H1 (cell line): ENCODE measurements at regions not wholly inside any gene's neighbourhood (a gene's known extent, or its start where the extent isn't known, plus 50 kb on each side); places are given as distances from the start of the nearest gene placed in this dataset.

Experiments used
- CTCF ChIA-PET: fragments of 300-600 bp; sonication (Branson Sonifier 250); formaldehyde crosslinking; loops from one replicate; lab custom pipeline; 2021; ENCODE audit not compliant: partially characterized antibody; lab: Charles Lee
- POLR2A ChIA-PET: fragments of 300-600 bp; sonication (Branson Sonifier 250); formaldehyde crosslinking; loops from one replicate; lab custom pipeline; 2021; ENCODE audit warnings: inconsistent platforms; ENCODE audit not compliant: partially characterized antibody; lab: Charles Lee
- DNase-seq, 2 experiments: peaks; one replicate each; pipeline versions ENCODE4 v3.0.0 to v3.0.0-alpha.2; 2010 to 2022; ENCODE audit warnings: low spot score in 2 of 2, low read depth in 1 of 2, mixed read lengths in 1 of 2
- FAIRE-seq: peaks from 2 replicates; lab custom pipeline; 2011; peaks lifted over from hg19 to GRCh38; lab: Jason Lieb, UNC
- H2AFZ ChIP-seq: 2 replicates; pipeline ENCODE4 v1.8.1; 2012; ENCODE audit warnings: low read length, inconsistent platforms
- H2AK5ac ChIP-seq: 2 replicates; pipeline ENCODE4 v1.6.1; 2013; ENCODE audit warnings: low read depth, low read length
- H2BK120ac ChIP-seq: replicated peaks from 2 replicates; pipeline ENCODE3; 2013; ENCODE audit warnings: low read depth, low read length, inconsistent platforms
- H2BK12ac ChIP-seq: 2 replicates; pipeline ENCODE4 v1.6.1; 2013; ENCODE audit warnings: low read depth, low read length
- H2BK15ac ChIP-seq: 2 replicates; pipeline ENCODE4 v1.6.1; 2013; ENCODE audit warnings: low read length
- H2BK20ac ChIP-seq: 2 replicates; pipeline ENCODE4 v1.6.1; 2013; ENCODE audit warnings: low read length
- H2BK5ac ChIP-seq: 2 replicates; pipeline ENCODE4 v1.6.1; 2013; ENCODE audit warnings: low read depth, low read length
- H3K14ac ChIP-seq: 2 replicates; pipeline ENCODE4 v1.6.1; 2013; ENCODE audit warnings: inconsistent platforms; ENCODE audit not compliant: insufficient read length
- H3K18ac ChIP-seq: 2 replicates; pipeline ENCODE4 v1.6.1; 2013; ENCODE audit warnings: low read length; ENCODE audit errors: extremely low read depth
- H3K23ac ChIP-seq: 2 replicates; pipeline ENCODE4 v1.6.1; 2013; ENCODE audit warnings: inconsistent platforms; ENCODE audit not compliant: insufficient read length
- H3K23me2 ChIP-seq: 2 replicates; pipeline ENCODE4 v1.6.1; 2013; ENCODE audit warnings: low read depth, low read length
- H3K27ac ChIP-seq: 2 replicates; pipeline ENCODE4 v1.6.1; 2011; ENCODE audit warnings: low read depth, low read length, inconsistent platforms
- H3K27me3 ChIP-seq, 4 experiments: replicated peaks in 1 of 4; 1 replicate in 1 of 4; 2 replicates in 3 of 4; pipeline versions ENCODE4 v1.6.1 to v1.8.1; 2011 to 2013; ENCODE audit warnings: low read length in 3 of 4, mild to moderate bottlenecking in 3 of 4, inconsistent platforms in 2 of 4, mixed read lengths in 2 of 4, moderate library complexity in 1 of 4; ENCODE audit not compliant: control insufficient read depth in 3 of 4, insufficient read depth in 3 of 4; ENCODE audit errors: extremely low read depth in 1 of 4
- H3K36me3 ChIP-seq, 4 experiments: 2 replicates each; pipeline versions ENCODE4 v1.6.1 to v1.8.1; 2011 to 2013; ENCODE audit warnings: mild to moderate bottlenecking in 4 of 4, low read length in 3 of 4, moderate library complexity in 2 of 4, control low read depth in 1 of 4, inconsistent platforms in 1 of 4; ENCODE audit not compliant: insufficient read depth in 4 of 4, control insufficient read depth in 2 of 4
- H3K4ac ChIP-seq: replicated peaks from 2 replicates; pipeline ENCODE3; 2013; ENCODE audit warnings: low read length, low read depth, mixed read lengths, inconsistent platforms; ENCODE audit not compliant: insufficient read length
- H3K4me1 ChIP-seq, 4 experiments: replicated peaks in 1 of 4; 1 replicate in 1 of 4; 2 replicates in 3 of 4; pipeline versions ENCODE4 v1.6.1 to v1.8.1; 2011 to 2013; ENCODE audit warnings: low read length in 3 of 4, inconsistent platforms in 2 of 4, mixed read lengths in 1 of 4; ENCODE audit not compliant: insufficient read depth in 4 of 4, control insufficient read depth in 3 of 4
- H3K4me2 ChIP-seq, 2 experiments: 2 replicates each; pipeline versions ENCODE4 v1.6.1 to v1.8.1; 2011 to 2013; ENCODE audit warnings: low read depth in 2 of 2, low read length in 2 of 2, control low read depth in 1 of 2, inconsistent platforms in 1 of 2, mild to moderate bottlenecking in 1 of 2; ENCODE audit not compliant: insufficient read depth in 1 of 2
- H3K4me3 ChIP-seq, 4 experiments: fragments of 200-600, 300-600 bp in 1 of 4; sonication (generic), shearing (Covaris generic), sonication (Bioruptor Twin) in 1 of 4; 2 replicates each; pipeline versions ENCODE4 v1.5.1 to v1.8.1; 2011 to 2016; ENCODE audit warnings: low read length in 4 of 4, low read depth in 3 of 4, control low read depth in 2 of 4, inconsistent platforms in 2 of 4, mild to moderate bottlenecking in 2 of 4, mixed read lengths in 1 of 4, moderate library complexity in 1 of 4; ENCODE audit not compliant: insufficient read depth in 2 of 4; ENCODE audit errors: extremely low read depth in 1 of 4
- H3K56ac ChIP-seq: replicated peaks from 2 replicates; pipeline ENCODE3; 2013; ENCODE audit warnings: low read depth, mild to moderate bottlenecking, mixed read lengths, low read length, inconsistent platforms; ENCODE audit not compliant: insufficient read length
- H3K79me1 ChIP-seq: 2 replicates; pipeline ENCODE4 v1.6.1; 2013; ENCODE audit warnings: low read depth, low read length, control low read depth
- H3K79me2 ChIP-seq, 2 experiments: 2 replicates each; pipeline versions ENCODE4 v1.6.1 to v1.8.1; 2012 to 2013; ENCODE audit warnings: low read length in 2 of 2, mild to moderate bottlenecking in 2 of 2, inconsistent platforms in 1 of 2; ENCODE audit not compliant: insufficient read depth in 2 of 2, control insufficient read depth in 1 of 2
- H3K9ac ChIP-seq, 4 experiments: replicated peaks in 1 of 4; 1 replicate in 1 of 4; 2 replicates in 3 of 4; pipeline versions ENCODE4 v1.6.1 to v1.8.1; 2011 to 2013; ENCODE audit warnings: low read depth in 3 of 4, low read length in 3 of 4, control low read depth in 2 of 4, mild to moderate bottlenecking in 2 of 4, moderate library complexity in 2 of 4, inconsistent platforms in 1 of 4; ENCODE audit errors: extremely low read depth in 1 of 4
- H3K9me3 ChIP-seq, 2 experiments: 2 replicates each; pipeline versions ENCODE4 v1.6.1 to v1.8.1; 2012 to 2013; ENCODE audit warnings: mild to moderate bottlenecking in 2 of 2, moderate library complexity in 2 of 2, control low read depth in 1 of 2, inconsistent platforms in 1 of 2, low read depth in 1 of 2, low read length in 1 of 2, mixed read lengths in 1 of 2; ENCODE audit not compliant: insufficient read depth in 2 of 2
- H4K20me1 ChIP-seq, 2 experiments: replicated peaks in 1 of 2; 2 replicates each; pipeline versions ENCODE3 to v1.8.1; 2011 to 2013; ENCODE audit warnings: inconsistent platforms in 2 of 2, low read length in 2 of 2, mild to moderate bottlenecking in 1 of 2; ENCODE audit not compliant: insufficient read depth in 2 of 2, control insufficient read depth in 1 of 2
- H4K5ac ChIP-seq: 2 replicates; pipeline ENCODE4 v1.6.1; 2013; ENCODE audit warnings: low read length, low read depth, mixed read lengths, inconsistent platforms; ENCODE audit not compliant: insufficient read length
- H4K8ac ChIP-seq: 2 replicates; pipeline ENCODE4 v1.8.0; 2013; ENCODE audit warnings: mild to moderate bottlenecking, moderate library complexity, low read length, inconsistent platforms; ENCODE audit not compliant: insufficient read depth; ENCODE audit errors: extremely low read depth
- H4K91ac ChIP-seq: replicated peaks from 2 replicates; pipeline ENCODE3; 2013; ENCODE audit warnings: low read length, mixed read lengths, inconsistent platforms; ENCODE audit not compliant: insufficient read length
- BRCA1 ChIP-seq: IDR thresholded peaks from 2 replicates; pipeline ENCODE4 v1.6.1; 2012; ENCODE audit warnings: low read depth, low read length, improper control_type of control experiment
- CEBPB ChIP-seq: IDR thresholded peaks from 2 replicates; pipeline ENCODE4 v1.6.1; 2012; ENCODE audit warnings: low read depth, low read length
- CHD1 ChIP-seq: IDR thresholded peaks from 2 replicates; pipeline ENCODE4 v1.6.1; 2012; ENCODE audit warnings: low read depth, low read length, improper control_type of control experiment
- CHD2 ChIP-seq: IDR thresholded peaks from 2 replicates; pipeline ENCODE4 v1.6.1; 2012; ENCODE audit warnings: low read length, improper control_type of control experiment
- CTBP2 ChIP-seq: IDR thresholded peaks from 2 replicates; pipeline ENCODE4 v1.7.0; 2011; ENCODE audit warnings: borderline replicate concordance, mild to moderate bottlenecking, moderate library complexity, mixed read lengths, low read length; ENCODE audit not compliant: insufficient read depth, insufficient read length
- FOSL1 ChIP-seq: IDR thresholded peaks from 2 replicates; pipeline ENCODE4 v1.6.1; 2011; ENCODE audit warnings: mild to moderate bottlenecking, low read depth, low read length, moderate library complexity; ENCODE audit not compliant: insufficient read depth
- GABPA ChIP-seq: IDR thresholded peaks from 2 replicates; pipeline ENCODE4 v1.6.1; 2011; ENCODE audit warnings: mild to moderate bottlenecking, low read length, moderate library complexity, borderline replicate concordance; ENCODE audit not compliant: insufficient read depth
- JUN ChIP-seq: IDR thresholded peaks from 2 replicates; pipeline ENCODE4 v1.6.1; 2011; ENCODE audit warnings: low read depth, mild to moderate bottlenecking, improper control_type of control experiment, low read length
- KDM4A ChIP-seq: IDR thresholded peaks from one replicate; pipeline ENCODE4 v1.7.1; 2012; ENCODE audit warnings: low read depth, mild to moderate bottlenecking, moderate library complexity, low read length, inconsistent platforms; ENCODE audit not compliant: severe bottlenecking
- MAFK ChIP-seq: IDR thresholded peaks from 2 replicates; pipeline ENCODE4 v1.6.1; 2012; ENCODE audit warnings: low read depth, mild to moderate bottlenecking, improper control_type of control experiment, low read length
- NRF1 ChIP-seq: IDR thresholded peaks from 2 replicates; pipeline ENCODE4 v1.6.1; 2011; ENCODE audit warnings: mild to moderate bottlenecking, low read depth, low read length, improper control_type of control experiment
- POLR2AphosphoS5 ChIP-seq: IDR thresholded peaks from 2 replicates; pipeline ENCODE4 v1.6.1; 2011; ENCODE audit warnings: low read depth, low read length
- POU5F1 ChIP-seq: IDR thresholded peaks from 2 replicates; pipeline ENCODE4 v1.6.1; 2011; ENCODE audit warnings: low read depth, mild to moderate bottlenecking, low read length, moderate library complexity
- SIN3A ChIP-seq, 2 experiments: IDR thresholded peaks in 1 of 2; conservative IDR thresholded peaks in 1 of 2; 2 replicates each; pipeline ENCODE4 v1.6.1; 2011 to 2012; ENCODE audit warnings: low read length in 2 of 2, improper control_type of control experiment in 1 of 2, low read depth in 1 of 2, mild to moderate bottlenecking in 1 of 2
- SP4 ChIP-seq: IDR thresholded peaks from 2 replicates; pipeline ENCODE4 v1.6.1; 2012; ENCODE audit warnings: low read length, inconsistent platforms
- TEAD4 ChIP-seq: IDR thresholded peaks from 2 replicates; pipeline ENCODE4 v1.6.1; 2012; ENCODE audit warnings: low read depth, low read length, inconsistent platforms, mixed read lengths
- YY1 ChIP-seq: IDR thresholded peaks from 2 replicates; pipeline ENCODE4 v1.6.1; 2011; ENCODE audit warnings: low read depth, mild to moderate bottlenecking, low read length
- WGBS, 2 experiments: shearing (Covaris generic) in 1 of 2; methylation state at CpG; one replicate each; pipeline versions ENCODE4 v1.1.6 to v1.1.7; 2013 to 2015; ENCODE audit warnings: low lambda C conversion rate in 2 of 2, mixed read lengths in 2 of 2, inconsistent platforms in 1 of 2, low coverage in 1 of 2, missing lambda C conversion rate in 1 of 2; ENCODE audit not compliant: insufficient replicate concordance in 2 of 2, insufficient coverage in 1 of 2, insufficient read length in 1 of 2; ENCODE audit errors: extremely low coverage in 1 of 2, missing lambda C conversion rate in 1 of 2; 5-methylcytosine and 5-hydroxymethylcytosine counted together

GRCh38 chr3:176739159-176739558 lies 458.1 kb downstream of the TBL1XR1 start:
- Histone ChIP-seq H4K8ac (no peak overlapping the region), H2BK5ac (no peak overlapping the region), H3K23ac (no peak overlapping the region), H3K27me3 (no peaks in the 10 kb centered on the region), H3K23me2 (no peaks in the 10 kb centered on the region), H3K14ac (no peak overlapping the region), H4K5ac (no peak overlapping the region), H3K4me1 (peaks cover under 1 to 2% (median under 1%) of the 10 kb centered on the region in 4 experiments; a peak in 6 of 7 replicates), H3K56ac (no peak overlapping the region), H2AFZ (no peak overlapping the region), H3K4me3 (no peak overlapping the region), H3K9ac (no peak overlapping the region), H2BK120ac (no peak overlapping the region), H4K20me1 (no peaks in the 10 kb centered on the region), H3K18ac (no peak overlapping the region), H2BK15ac (no peak overlapping the region), H2BK20ac (no peak overlapping the region), H2AK5ac (no peak overlapping the region), H3K79me1 (no peaks in the 10 kb centered on the region), H3K4me2 (no peak overlapping the region), H3K4ac (no peak overlapping the region), H3K36me3 (no peaks in the 10 kb centered on the region), H2BK12ac (no peak overlapping the region), H3K79me2 (no peaks in the 10 kb centered on the region), H4K91ac (no peak overlapping the region), H3K9me3 (no peaks in the 10 kb centered on the region), H3K27ac (no peak overlapping the region)
- POLR2A ChIA-PET, result no interaction called here
- 94% methylated on average over 2 of the region's 2 CpGs; no CpG with 5 or more reads in 1 of the 2 experiments for WGBS, 2 experiments
- FAIRE-seq, result no peak
- no peak for DNase-seq
- CTCF ChIA-PET, result interaction anchor here (0.8 kb wide), 2 partner anchors 13 to 134 kb away, joined by 3 read pairs; no protein-coding TSS in a partner anchor
- TF ChIP-seq CHD2, result no peak
- no peak for TF ChIP-seq BRCA1
- TF ChIP-seq CHD1, result no peak
- no peak for TF ChIP-seq GABPA
- no peak for TF ChIP-seq SIN3A (conservative IDR thresholded peaks at IDR 0.05 in 1 of 2, IDR thresholded peaks at IDR 0.05 in 1 of 2; ENCODE audit: low read depth in 1 of 2, low read length in 2 of 2)
- no peak for TF ChIP-seq FOSL1
- TF ChIP-seq CEBPB, result no peak
- TF ChIP-seq POLR2AphosphoS5, result no peak
- TF ChIP-seq JUN, result no peak
- TF ChIP-seq NRF1, result no peak
- no peak for TF ChIP-seq YY1
- TF ChIP-seq CTBP2, result no peak
- TF ChIP-seq TEAD4, result no peak
- no peak for TF ChIP-seq SP4
- TF ChIP-seq MAFK, result no peak
- TF ChIP-seq KDM4A, result no peak
- TF ChIP-seq POU5F1, result no peak
